PFSK-1 (cell line): ENCODE measurements at regions not wholly inside any gene's neighbourhood (a gene's known extent, or its start where the extent isn't known, plus 50 kb on each side); places are given as distances from the start of the nearest gene placed in this dataset.

Experiments used
- POLR2AphosphoS5 ChIP-seq: IDR thresholded peaks from 2 replicates; pipeline ENCODE4 v1.6.1; 2012; ENCODE audit warnings: low read depth, mild to moderate bottlenecking, control low read depth, low read length, moderate library complexity
- SIN3A ChIP-seq: IDR thresholded peaks from 2 replicates; pipeline ENCODE4 v1.6.1; 2012; ENCODE audit warnings: mild to moderate bottlenecking, low read length, moderate library complexity, borderline replicate concordance; ENCODE audit not compliant: insufficient read depth
- TF ChIP-seq, protein P1 (sequence below), 2 experiments: IDR thresholded peaks; 2 replicates each; pipeline versions ENCODE4 v1.6.1 to v1.8.0; 2011 to 2012; ENCODE audit warnings: low read depth in 2 of 2, low read length in 2 of 2, control low read depth in 1 of 2, inconsistent platforms in 1 of 2, mild to moderate bottlenecking in 1 of 2, moderate library complexity in 1 of 2; ENCODE audit not compliant: insufficient read depth in 1 of 2

- TF ChIP-seq, protein P1, sequence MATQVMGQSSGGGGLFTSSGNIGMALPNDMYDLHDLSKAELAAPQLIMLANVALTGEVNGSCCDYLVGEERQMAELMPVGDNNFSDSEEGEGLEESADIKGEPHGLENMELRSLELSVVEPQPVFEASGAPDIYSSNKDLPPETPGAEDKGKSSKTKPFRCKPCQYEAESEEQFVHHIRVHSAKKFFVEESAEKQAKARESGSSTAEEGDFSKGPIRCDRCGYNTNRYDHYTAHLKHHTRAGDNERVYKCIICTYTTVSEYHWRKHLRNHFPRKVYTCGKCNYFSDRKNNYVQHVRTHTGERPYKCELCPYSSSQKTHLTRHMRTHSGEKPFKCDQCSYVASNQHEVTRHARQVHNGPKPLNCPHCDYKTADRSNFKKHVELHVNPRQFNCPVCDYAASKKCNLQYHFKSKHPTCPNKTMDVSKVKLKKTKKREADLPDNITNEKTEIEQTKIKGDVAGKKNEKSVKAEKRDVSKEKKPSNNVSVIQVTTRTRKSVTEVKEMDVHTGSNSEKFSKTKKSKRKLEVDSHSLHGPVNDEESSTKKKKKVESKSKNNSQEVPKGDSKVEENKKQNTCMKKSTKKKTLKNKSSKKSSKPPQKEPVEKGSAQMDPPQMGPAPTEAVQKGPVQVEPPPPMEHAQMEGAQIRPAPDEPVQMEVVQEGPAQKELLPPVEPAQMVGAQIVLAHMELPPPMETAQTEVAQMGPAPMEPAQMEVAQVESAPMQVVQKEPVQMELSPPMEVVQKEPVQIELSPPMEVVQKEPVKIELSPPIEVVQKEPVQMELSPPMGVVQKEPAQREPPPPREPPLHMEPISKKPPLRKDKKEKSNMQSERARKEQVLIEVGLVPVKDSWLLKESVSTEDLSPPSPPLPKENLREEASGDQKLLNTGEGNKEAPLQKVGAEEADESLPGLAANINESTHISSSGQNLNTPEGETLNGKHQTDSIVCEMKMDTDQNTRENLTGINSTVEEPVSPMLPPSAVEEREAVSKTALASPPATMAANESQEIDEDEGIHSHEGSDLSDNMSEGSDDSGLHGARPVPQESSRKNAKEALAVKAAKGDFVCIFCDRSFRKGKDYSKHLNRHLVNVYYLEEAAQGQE (IDR thresholded peaks at IDR 0.05; ENCODE audit: insufficient read depth in 1 of 2, low read depth in 2 of 2, low read length in 2 of 2): no peak
- TF ChIP-seq POLR2AphosphoS5 (no peak), SIN3A (no peak)
Observed at GRCh38 chr11:70735976-70736375, 337.6 kb downstream of the CTTN start.
